Stimulated activated CD4-positive, alpha-beta T cell treated with anti-CD3 and anti-CD28 coated beads, Interleukin-12 subunit alpha, Interleukin-12 subunit beta, amount 100 ng/mL, for 24 hours (primary cell): ENCODE measurements at regions not wholly inside any gene's neighbourhood (a gene's known extent, or its start where the extent isn't known, plus 50 kb on each side); places are given as distances from the start of the nearest gene placed in this dataset.
"Not testable (repeated sequence)": the region's sequence is repeated elsewhere in the genome, so short reads cannot be mapped to it uniquely, and the experiment has no call there.

ENCODE experiments used
- DNase-seq, 2 experiments: peaks; one replicate each; pipeline ENCODE4 v3.0.0-alpha.2; 2020; ENCODE audit warnings: low read depth in 2 of 2

GRCh38 chr12:4193821-4194220 is 79.7 kb upstream of the CCND2 start:
- DNase-seq: no peak

GRCh38 chr12:4191642-4192041 is 81.9 kb upstream of the CCND2 start:
- no peak for DNase-seq

GRCh38 chr12:4191149-4191548 is 82.4 kb upstream of the CCND2 start:
- DNase-seq: no peak

- DNase-seq: no peak
These were observed 83.0 kb upstream of the CCND2 start for GRCh38 chr12:4190366-4191063.

GRCh38 chr12:4189721-4190120 is 83.8 kb upstream of the CCND2 start:
- DNase-seq: no peak

GRCh38 chr12:4187916-4188315 is 85.6 kb upstream of the CCND2 start:
- no peak for DNase-seq

GRCh38 chr12:4187315-4187714 is 86.2 kb upstream of the CCND2 start:
- DNase-seq: not testable (repeated sequence)

- no peak for DNase-seq
These were observed 95.0 kb upstream of the CCND2 start for GRCh38 chr12:4178424-4179170.

GRCh38 chr12:4177262-4177661 is 96.3 kb upstream of the CCND2 start:
- no peak for DNase-seq

- no peak for DNase-seq
These were observed 97.4 kb upstream of the CCND2 start for GRCh38 chr12:4176168-4176567.

- no peak for DNase-seq
These were observed 99.1 kb upstream of the CCND2 start for GRCh38 chr12:4174417-4174816.

- no peak for DNase-seq
These were observed 100.6 kb upstream of the CCND2 start for GRCh38 chr12:4172999-4173398.

- DNase-seq: no peak
These were observed 101.8 kb upstream of the CCND2 start for GRCh38 chr12:4171742-4172141.

GRCh38 chr12:4169959-4170358 is 103.6 kb upstream of the CCND2 start:
- DNase-seq: no peak

- no peak for DNase-seq
These were observed 104.0 kb upstream of the CCND2 start for GRCh38 chr12:4169531-4169930.

- no peak for DNase-seq
These were observed 105.5 kb upstream of the CCND2 start for GRCh38 chr12:4168036-4168435.

GRCh38 chr12:4164559-4165558 is 108.7 kb upstream of the CCND2 start:
- DNase-seq: peak; percentile 40 to 55

- DNase-seq: no peak
These were observed 109.4 kb upstream of the CCND2 start for GRCh38 chr12:4164188-4164558.

GRCh38 chr12:4161718-4162117 is 111.8 kb upstream of the CCND2 start:
- no peak for DNase-seq

GRCh38 chr12:4160314-4161040 is 113.1 kb upstream of the CCND2 start:
- no peak for DNase-seq

GRCh38 chr12:4159851-4160250 is 113.7 kb upstream of the CCND2 start:
- DNase-seq: no peak

- no peak for DNase-seq
These were observed 115.3 kb upstream of the CCND2 start for GRCh38 chr12:4158306-4158705.
